MCF 10A (cell line): ENCODE measurements at regions not wholly inside any gene's neighbourhood (a gene's known extent, or its start where the extent isn't known, plus 50 kb on each side); places are given as distances from the start of the nearest gene placed in this dataset.

Experiments
- BruUV-seq: library from RNA; stranded (reverse); fragments of 400-500 nt; replicated peaks from 2 replicates; lab custom pipeline; 2021; lab: Mats Ljungman, UMichigan
- CTCF ChIA-PET: fragments of 300-600 bp; sonication (Branson Sonifier 250); formaldehyde crosslinking; extraction: SDS; loops from one replicate; lab custom pipeline; 2021; ENCODE audit warnings: antibody characterized with exemption, inconsistent platforms; lab: Yijun Ruan, JAX
- POLR2A ChIA-PET: fragments of 300-600, 350-650 bp; sonication (Branson Sonifier 250); formaldehyde crosslinking; extraction: SDS; loops from one replicate; lab custom pipeline; 2020; ENCODE audit warnings: antibody characterized with exemption, inconsistent platforms; lab: Yijun Ruan, JAX
- DNase-seq: peaks from one replicate; pipeline ENCODE4 v3.0.0-alpha.2; 2018; ENCODE audit not compliant: unreplicated experiment
- H3K27ac Mint-ChIP-seq: one replicate; pipeline ENCODE4 v1.8.0; 2022; ENCODE audit warnings: mild to moderate bottlenecking, low read depth, mixed read lengths; ENCODE audit not compliant: unreplicated experiment
- H3K27me3 Mint-ChIP-seq: one replicate; pipeline ENCODE4 v1.8.0; 2022; ENCODE audit warnings: mixed read lengths; ENCODE audit not compliant: insufficient read depth, unreplicated experiment
- H3K36me3 Mint-ChIP-seq: one replicate; pipeline ENCODE4 v1.8.0; 2022; ENCODE audit warnings: mild to moderate bottlenecking, moderate library complexity, mixed read lengths; ENCODE audit not compliant: insufficient read depth, unreplicated experiment
- H3K4me1 Mint-ChIP-seq: one replicate; pipeline ENCODE4 v1.8.0; 2022; ENCODE audit warnings: mixed read lengths; ENCODE audit not compliant: insufficient read depth, unreplicated experiment
- H3K4me3 Mint-ChIP-seq: one replicate; pipeline ENCODE4 v1.8.0; 2022; ENCODE audit warnings: mild to moderate bottlenecking, moderate library complexity, mixed read lengths; ENCODE audit not compliant: unreplicated experiment
- H3K9me3 Mint-ChIP-seq: one replicate; pipeline ENCODE4 v1.8.0; 2022; ENCODE audit warnings: mixed read lengths; ENCODE audit not compliant: unreplicated experiment
- intact Hi-C: fragments of 100-400 bp; cut with micrococcal nuclease; formaldehyde crosslinking; loops from 2 replicates; pipeline ENCODE4 v1.14.1; 2022
- TF ChIP-seq, protein P1 (sequence below): fragments of 200-600 bp; IDR thresholded peaks from one replicate; pipeline ENCODE4 v1.8.0; 2022; ENCODE audit warnings: antibody characterized with exemption, mild to moderate bottlenecking; ENCODE audit not compliant: unreplicated experiment

DNA sequence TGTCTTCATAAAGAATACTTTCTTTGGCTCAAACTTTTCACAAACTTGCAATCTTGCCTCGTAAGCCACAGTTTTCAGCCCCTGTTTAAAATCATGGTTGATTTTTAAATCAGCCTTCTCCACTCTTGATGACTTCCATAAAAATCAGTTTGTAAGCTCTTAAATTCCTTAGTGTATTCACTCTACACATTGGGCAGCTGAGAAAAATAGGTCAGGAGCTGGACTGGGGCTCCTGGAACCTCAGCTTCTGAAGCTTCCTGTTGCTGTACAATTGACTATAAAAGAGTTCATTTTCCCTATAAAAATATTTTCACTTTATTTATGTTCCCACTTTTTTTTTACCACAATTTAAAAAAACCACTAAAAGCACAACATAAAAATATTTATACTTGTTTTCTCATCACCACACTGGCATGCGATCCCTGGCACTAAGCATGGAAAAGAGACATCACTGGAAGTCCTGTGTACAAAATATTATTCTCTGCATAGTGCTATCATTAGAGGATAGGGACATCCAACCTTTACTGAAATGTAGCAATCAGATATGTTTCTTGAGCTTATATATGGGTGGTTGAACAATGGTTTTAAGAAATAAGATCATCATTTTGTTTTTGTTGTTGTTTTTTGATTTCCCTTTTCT, 345.7 kb downstream of the FBXO8 start:
- ChIA-PET POLR2A (no interaction called here), CTCF (no interaction called here)
- Mint-ChIP-seq H3K4me1 (no peaks in the 10 kb centered on the region), H3K27me3 (peaks cover 92% of the 10 kb centered on the region), H3K27ac (no peak overlapping the region), H3K4me3 (no peak overlapping the region), H3K9me3 (no peaks in the 10 kb centered on the region), H3K36me3 (no peaks in the 10 kb centered on the region)
- TF ChIP-seq, protein P1, sequence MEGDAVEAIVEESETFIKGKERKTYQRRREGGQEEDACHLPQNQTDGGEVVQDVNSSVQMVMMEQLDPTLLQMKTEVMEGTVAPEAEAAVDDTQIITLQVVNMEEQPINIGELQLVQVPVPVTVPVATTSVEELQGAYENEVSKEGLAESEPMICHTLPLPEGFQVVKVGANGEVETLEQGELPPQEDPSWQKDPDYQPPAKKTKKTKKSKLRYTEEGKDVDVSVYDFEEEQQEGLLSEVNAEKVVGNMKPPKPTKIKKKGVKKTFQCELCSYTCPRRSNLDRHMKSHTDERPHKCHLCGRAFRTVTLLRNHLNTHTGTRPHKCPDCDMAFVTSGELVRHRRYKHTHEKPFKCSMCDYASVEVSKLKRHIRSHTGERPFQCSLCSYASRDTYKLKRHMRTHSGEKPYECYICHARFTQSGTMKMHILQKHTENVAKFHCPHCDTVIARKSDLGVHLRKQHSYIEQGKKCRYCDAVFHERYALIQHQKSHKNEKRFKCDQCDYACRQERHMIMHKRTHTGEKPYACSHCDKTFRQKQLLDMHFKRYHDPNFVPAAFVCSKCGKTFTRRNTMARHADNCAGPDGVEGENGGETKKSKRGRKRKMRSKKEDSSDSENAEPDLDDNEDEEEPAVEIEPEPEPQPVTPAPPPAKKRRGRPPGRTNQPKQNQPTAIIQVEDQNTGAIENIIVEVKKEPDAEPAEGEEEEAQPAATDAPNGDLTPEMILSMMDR = no peak
- DNase-seq = no peak
- BruUV-seq = no TSS peak
- intact Hi-C loops = no loop called here

DNA sequence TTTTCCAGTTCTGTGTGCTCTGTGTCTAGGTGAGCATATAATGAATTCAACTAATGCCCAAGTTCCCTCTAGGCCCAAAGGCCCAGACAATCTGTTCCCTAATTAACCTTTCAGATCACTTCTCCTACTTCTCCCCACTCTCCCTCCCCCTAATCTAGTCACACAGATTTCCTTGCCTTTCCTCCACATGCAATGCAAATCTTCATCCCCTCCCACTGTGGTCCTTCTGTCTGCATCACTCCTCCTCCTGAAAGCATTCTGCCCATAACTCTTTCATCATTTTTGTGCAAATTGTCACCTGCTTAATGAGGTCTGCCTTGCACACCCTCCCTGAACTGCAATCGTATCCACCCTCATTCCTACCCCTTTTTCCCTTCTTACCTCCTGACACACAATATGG, 346.6 kb downstream of the FBXO8 start:
- no peak for DNase-seq
- H3K9me3 Mint-ChIP-seq = no peaks in the 10 kb centered on the region
- no peak overlapping the region for H3K27ac Mint-ChIP-seq
- H3K36me3 Mint-ChIP-seq = no peaks in the 10 kb centered on the region
- intact Hi-C loops = no loop called here
- H3K4me1 Mint-ChIP-seq = no peaks in the 10 kb centered on the region
- TF ChIP-seq, protein P1 = no peak
- no peak overlapping the region for H3K4me3 Mint-ChIP-seq
- no TSS peak for BruUV-seq
- ChIA-PET POLR2A (no interaction called here), CTCF (no interaction called here)
- peaks cover 91% of the 10 kb centered on the region for H3K27me3 Mint-ChIP-seq

DNA sequence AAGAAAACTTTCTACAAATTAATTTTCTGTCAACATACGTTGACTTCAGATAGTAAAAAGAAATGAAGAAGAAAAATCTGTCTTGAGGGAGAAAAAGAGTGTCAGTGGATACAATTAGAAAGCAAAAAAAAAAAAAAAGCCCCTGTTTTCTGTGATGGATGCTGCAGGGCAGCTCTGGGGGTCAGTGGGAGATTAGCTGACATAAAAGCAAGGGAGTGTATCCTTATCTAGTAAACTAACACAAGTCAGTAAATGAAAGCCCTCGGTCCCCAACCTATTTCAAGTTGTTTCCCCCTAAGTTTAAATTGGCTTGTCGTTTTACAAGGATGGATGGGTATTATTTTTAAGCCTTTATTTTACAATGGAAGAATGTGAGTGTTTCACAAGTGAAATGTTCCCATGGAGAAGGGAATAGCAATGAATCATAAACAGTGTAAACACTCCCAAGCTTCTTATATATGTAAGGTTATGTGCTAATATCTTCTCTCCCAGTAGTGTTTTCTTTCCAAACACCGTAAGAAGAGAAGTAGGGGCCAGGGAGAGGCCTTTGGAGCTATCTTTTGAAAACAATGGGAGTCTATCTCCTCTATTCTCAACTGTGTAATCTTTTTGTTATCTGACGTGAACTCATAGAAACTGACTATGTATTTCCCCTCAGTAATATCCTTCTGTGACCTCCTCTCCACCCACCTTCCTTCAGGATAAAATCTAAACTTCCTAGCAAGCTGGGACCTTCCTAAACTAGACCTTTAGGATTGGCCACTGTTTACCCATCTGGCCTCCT, 347.7 kb downstream of the FBXO8 start:
- peak; percentile 19 for DNase-seq
- CTCF ChIA-PET = no interaction called here
- intact Hi-C loops = no loop called here

DNA sequence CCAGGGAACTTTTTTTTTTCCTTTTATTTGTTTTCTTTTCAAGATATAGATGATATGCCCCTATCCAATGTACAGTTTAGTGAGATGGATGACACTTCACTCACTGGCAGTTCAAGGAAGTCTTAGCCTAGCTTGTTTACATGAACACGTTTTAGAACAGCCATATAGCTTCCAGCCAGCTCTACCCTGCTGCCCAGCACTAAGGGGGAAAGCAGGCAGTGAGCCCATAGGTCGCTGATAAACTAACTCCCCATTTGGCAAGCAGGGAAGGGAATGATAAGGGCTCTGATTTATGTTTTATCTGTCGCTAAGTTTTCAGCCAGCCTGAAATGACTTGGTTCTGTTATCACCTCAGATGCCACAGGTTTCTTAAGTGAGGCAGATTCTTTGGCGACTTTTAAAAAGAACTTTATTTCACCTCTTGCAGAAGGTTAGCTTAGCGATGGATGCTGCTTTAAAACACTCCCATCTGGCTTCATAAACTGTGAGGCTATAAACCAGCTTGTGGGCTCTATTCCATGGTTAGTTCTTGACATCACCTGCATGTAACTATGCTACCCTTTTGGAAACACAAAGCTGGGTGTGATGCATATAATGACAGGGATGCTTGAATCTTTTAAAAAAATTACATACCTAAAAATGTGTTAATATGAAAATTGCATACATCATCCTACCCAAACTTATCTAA, 348.4 kb downstream of the FBXO8 start:
- ChIA-PET POLR2A (no interaction called here), CTCF (no interaction called here)
- TF ChIP-seq, protein P1 = no peak
- no peaks in the 10 kb centered on the region for H3K4me1 Mint-ChIP-seq
- no peaks in the 10 kb centered on the region for H3K9me3 Mint-ChIP-seq
- no peak for DNase-seq
- no peaks in the 10 kb centered on the region for H3K36me3 Mint-ChIP-seq
- no TSS peak for BruUV-seq
- intact Hi-C loops = no loop called here
- H3K27me3 Mint-ChIP-seq = peaks cover 91% of the 10 kb centered on the region
- no peak overlapping the region for H3K4me3 Mint-ChIP-seq
- H3K27ac Mint-ChIP-seq = no peak overlapping the region

More for the DNA sequence above, 347.7 kb downstream of the FBXO8 start:
- no peak overlapping the region for H3K27ac Mint-ChIP-seq
- no peaks in the 10 kb centered on the region for H3K36me3 Mint-ChIP-seq
- H3K4me1 Mint-ChIP-seq = no peaks in the 10 kb centered on the region
- H3K4me3 Mint-ChIP-seq = no peak overlapping the region
- no peaks in the 10 kb centered on the region for H3K9me3 Mint-ChIP-seq
- peaks cover 91% of the 10 kb centered on the region for H3K27me3 Mint-ChIP-seq
- BruUV-seq = no TSS peak
- TF ChIP-seq, protein P1 = no peak
- POLR2A ChIA-PET = no interaction called here
